Astrocyte of the cerebellum (primary cell): ENCODE measurements at regions not wholly inside any gene's neighbourhood (a gene's known extent, or its start where the extent isn't known, plus 50 kb on each side); places are given as distances from the start of the nearest gene placed in this dataset.

Source experiments
- DNase-seq: peaks from one replicate; pipeline ENCODE4 v3.0.0-alpha.2; 2011; ENCODE audit warnings: low read depth
- H3K4me3 ChIP-seq: 2 replicates; pipeline ENCODE4 v1.5.1; 2011; ENCODE audit warnings: mild to moderate bottlenecking, low read depth, low read length, moderate library complexity
- CTCF ChIP-seq: IDR thresholded peaks from 2 replicates; pipeline ENCODE4 v1.5.1; 2012; ENCODE audit warnings: low read length, low read depth, moderate library complexity, mild to moderate bottlenecking; ENCODE audit errors: missing control alignments
- in situ Hi-C: cut with HindIII; loops from 2 replicates; pipeline ENCODE4 v1.10.0; 2017; ENCODE audit warnings: low sequenced_read_pairs

GRCh38 chr4:108567831-108568230 is 52.5 kb upstream of the RPL34 start:
- DNase-seq = no peak
- no peak for TF ChIP-seq CTCF
- H3K4me3 ChIP-seq = no peak overlapping the region
- in situ Hi-C loops = no loop called here

GRCh38 chr4:108561116-108561515 is 59.3 kb upstream of the RPL34 start:
- in situ Hi-C loops = no loop called here

GRCh38 chr4:108560616-108561015 is 59.8 kb upstream of the RPL34 start:
- no peak overlapping the region for H3K4me3 ChIP-seq
- no peak for DNase-seq
- TF ChIP-seq CTCF = no peak
- in situ Hi-C loops = no loop called here

More at GRCh38 chr4:108561116-108561515, 59.3 kb upstream of the RPL34 start:
- no peak for TF ChIP-seq CTCF
- no peak for DNase-seq
- H3K4me3 ChIP-seq = no peak overlapping the region

- no peak for DNase-seq
- in situ Hi-C loops = no loop called here
- no peak overlapping the region for H3K4me3 ChIP-seq
- TF ChIP-seq CTCF = no peak
These were observed 60.5 kb upstream of the RPL34 start for GRCh38 chr4:108559911-108560310.

GRCh38 chr4:108559068-108559793 is 61.1 kb upstream of the RPL34 start:
- DNase-seq = no peak
- H3K4me3 ChIP-seq = no peak overlapping the region
- TF ChIP-seq CTCF = no peak
- in situ Hi-C loops = no loop called here

- H3K4me3 ChIP-seq = no peak overlapping the region
- in situ Hi-C loops = no loop called here
- TF ChIP-seq CTCF = no peak
- DNase-seq = no peak
These were observed 63.7 kb upstream of the RPL34 start for GRCh38 chr4:108556588-108557200.
